Stimulated activated naive B cell treated with anti-CD40 and anti-IgM and Interleukin-4, amounts not matched to agents 10 μg/mL and 1 μg/mL and 100 μg/mL, for 72 hours (primary cell): ENCODE measurements at regions not wholly inside any gene's neighbourhood (a gene's known extent, or its start where the extent isn't known, plus 50 kb on each side); places are given as distances from the start of the nearest gene placed in this dataset.

Experiments used
- ATAC-seq, 2 donors: fragments of 150-1000 bp; cut with Tn5 transposase; replicated peaks; 2 replicates each; pipeline ENCODE4 v1.10.0; 2021; ENCODE audit warnings: moderate library complexity in 1 of 2
- DNase-seq: peaks from one replicate; pipeline ENCODE4 v3.0.0; 2021
- H3K27ac Mint-ChIP-seq: one replicate; pipeline ENCODE4 v1.8.0; 2022; ENCODE audit warnings: mild to moderate bottlenecking, mixed read lengths
- H3K27me3 Mint-ChIP-seq, 2 donors: one replicate each; pipeline ENCODE4 v1.8.0; 2022; ENCODE audit warnings: mixed read lengths in 2 of 2
- H3K36me3 Mint-ChIP-seq, 2 donors: one replicate each; pipeline ENCODE4 v1.8.0; 2022; ENCODE audit warnings: mixed read lengths in 2 of 2, mild to moderate bottlenecking in 1 of 2
- H3K4me1 Mint-ChIP-seq, 2 donors: one replicate each; pipeline ENCODE4 v1.8.0; 2022; ENCODE audit warnings: mixed read lengths in 2 of 2, mild to moderate bottlenecking in 1 of 2
- H3K4me3 Mint-ChIP-seq, 2 donors: one replicate each; pipeline ENCODE4 v1.8.0; 2022; ENCODE audit warnings: mild to moderate bottlenecking in 2 of 2, mixed read lengths in 2 of 2, moderate library complexity in 1 of 2
- H3K9me3 Mint-ChIP-seq, 2 donors: one replicate each; pipeline ENCODE4 v1.8.0; 2022; ENCODE audit warnings: mixed read lengths in 2 of 2, mild to moderate bottlenecking in 1 of 2

DNA sequence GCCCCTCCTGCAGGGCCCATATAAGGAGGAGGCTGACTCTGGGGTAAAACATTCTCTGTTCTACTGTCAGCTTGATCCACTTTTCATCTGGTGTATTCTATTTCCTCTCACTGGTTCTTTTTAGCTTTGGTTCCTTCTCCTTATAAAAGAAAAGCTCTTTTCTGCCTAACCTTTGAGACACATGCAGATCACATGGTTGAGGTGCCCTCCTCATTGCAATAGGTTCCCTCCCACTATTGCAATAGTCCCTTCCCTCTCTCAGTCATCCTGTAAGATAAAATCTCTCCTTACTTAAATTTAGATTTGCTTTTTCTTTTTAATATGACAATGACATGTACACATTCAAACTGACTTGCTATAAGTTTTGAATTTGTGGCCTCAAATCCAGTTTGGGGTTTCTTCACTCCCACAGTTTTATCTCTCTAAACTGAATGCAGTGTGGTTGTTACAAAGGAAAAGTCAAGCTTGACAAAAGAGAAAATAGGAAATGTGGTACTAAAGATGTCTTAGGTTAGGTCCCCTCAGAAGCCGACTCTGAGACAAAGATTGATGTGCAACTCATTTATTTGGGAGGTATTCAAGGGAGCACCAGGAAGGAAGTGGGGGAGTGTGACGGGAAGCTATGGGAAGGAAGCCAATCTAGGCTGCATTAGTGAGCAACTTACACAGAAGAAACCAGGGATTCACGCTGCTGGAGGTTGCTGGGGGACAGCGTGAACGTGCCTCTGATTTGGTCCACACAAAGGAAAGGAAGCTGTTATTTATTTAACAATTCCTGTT is 127.6 kb upstream of the LINC00305 start:
- peaks cover 0 to 1% of the 10 kb centered on the region in 2 donors for H3K9me3 Mint-ChIP-seq
- H3K4me3 Mint-ChIP-seq: no peak overlapping the region
- H3K36me3 Mint-ChIP-seq: no peaks in the 10 kb centered on the region
- H3K4me1 Mint-ChIP-seq: peaks cover 0 to 2% of the 10 kb centered on the region in 2 donors
- H3K27me3 Mint-ChIP-seq: no peaks in the 10 kb centered on the region
- ATAC-seq (no peak), DNase-seq (no peak)
- H3K27ac Mint-ChIP-seq: no peak overlapping the region

DNA sequence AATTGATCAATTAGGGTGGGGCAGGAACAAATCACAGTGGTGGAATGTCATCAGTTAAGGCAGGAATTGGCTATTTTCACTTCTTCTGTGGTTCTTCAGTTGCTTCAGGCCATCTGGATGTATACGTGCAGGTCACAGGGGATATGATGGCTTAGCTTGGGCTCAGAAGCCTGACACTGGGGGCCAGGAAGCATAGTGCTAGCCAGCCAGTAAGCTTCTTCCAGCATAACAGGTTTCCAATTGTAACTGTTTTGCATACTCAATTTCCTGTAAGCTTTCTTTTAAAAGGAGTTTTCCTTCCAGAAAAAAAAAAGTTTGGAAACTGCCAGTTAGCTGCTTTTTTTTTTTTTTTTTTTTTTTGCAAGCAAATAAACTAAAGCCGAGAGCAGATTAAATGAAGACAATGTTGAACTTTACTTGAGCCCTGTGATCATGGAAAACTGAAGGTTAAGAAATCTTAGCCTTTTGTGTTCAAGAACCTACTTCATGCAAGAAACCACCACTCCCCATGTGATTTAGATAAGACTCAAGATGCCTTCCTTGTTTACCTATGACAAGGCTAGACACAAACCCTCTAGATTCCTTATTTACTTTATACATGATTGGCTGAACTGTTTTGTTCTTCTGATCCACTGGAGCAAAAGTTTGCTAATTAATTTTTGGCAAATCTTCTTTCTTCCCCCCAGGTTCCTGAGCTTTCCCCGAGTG is 126.9 kb upstream of the LINC00305 start:
- Mint-ChIP-seq H3K4me3 (no peak overlapping the region), H3K9me3 (peaks cover 0 to 1% of the 10 kb centered on the region in 2 donors)

DNA sequence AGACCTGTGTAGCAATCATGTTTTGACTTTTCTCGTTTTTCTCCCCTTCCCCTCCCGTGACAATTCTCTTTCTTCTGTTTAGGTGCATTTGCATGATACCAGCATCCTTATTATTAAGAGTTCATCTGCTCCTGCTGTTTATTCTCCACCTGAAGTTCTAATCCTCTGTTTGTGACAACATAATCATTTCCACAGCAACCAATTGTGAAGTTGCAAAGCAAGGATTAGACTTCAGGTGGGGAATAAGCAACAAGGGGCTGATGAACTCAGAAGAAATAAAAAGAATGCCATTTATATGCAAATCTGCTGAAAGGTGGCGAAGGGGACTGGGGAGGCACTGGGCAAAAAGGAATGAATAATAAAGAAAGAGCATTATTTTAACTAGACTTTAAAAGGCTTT is 124.8 kb upstream of the LINC00305 start:
- peaks cover 0 to 1% of the 10 kb centered on the region in 2 donors for H3K9me3 Mint-ChIP-seq
- DNase-seq (no peak), ATAC-seq (no peak)
- no peaks in the 10 kb centered on the region for H3K36me3 Mint-ChIP-seq
- peaks cover 0 to 6% of the 10 kb centered on the region in 2 donors for H3K4me1 Mint-ChIP-seq
- no peak overlapping the region for H3K27ac Mint-ChIP-seq
- H3K4me3 Mint-ChIP-seq: no peak overlapping the region
- H3K27me3 Mint-ChIP-seq: no peaks in the 10 kb centered on the region

More for the DNA sequence above, 126.9 kb upstream of the LINC00305 start:
- DNase-seq (no peak), ATAC-seq (no peak)
- no peaks in the 10 kb centered on the region for H3K27me3 Mint-ChIP-seq
- peaks cover 0 to 3% of the 10 kb centered on the region in 2 donors for H3K4me1 Mint-ChIP-seq
- no peaks in the 10 kb centered on the region for H3K36me3 Mint-ChIP-seq
- H3K27ac Mint-ChIP-seq: no peak overlapping the region

DNA sequence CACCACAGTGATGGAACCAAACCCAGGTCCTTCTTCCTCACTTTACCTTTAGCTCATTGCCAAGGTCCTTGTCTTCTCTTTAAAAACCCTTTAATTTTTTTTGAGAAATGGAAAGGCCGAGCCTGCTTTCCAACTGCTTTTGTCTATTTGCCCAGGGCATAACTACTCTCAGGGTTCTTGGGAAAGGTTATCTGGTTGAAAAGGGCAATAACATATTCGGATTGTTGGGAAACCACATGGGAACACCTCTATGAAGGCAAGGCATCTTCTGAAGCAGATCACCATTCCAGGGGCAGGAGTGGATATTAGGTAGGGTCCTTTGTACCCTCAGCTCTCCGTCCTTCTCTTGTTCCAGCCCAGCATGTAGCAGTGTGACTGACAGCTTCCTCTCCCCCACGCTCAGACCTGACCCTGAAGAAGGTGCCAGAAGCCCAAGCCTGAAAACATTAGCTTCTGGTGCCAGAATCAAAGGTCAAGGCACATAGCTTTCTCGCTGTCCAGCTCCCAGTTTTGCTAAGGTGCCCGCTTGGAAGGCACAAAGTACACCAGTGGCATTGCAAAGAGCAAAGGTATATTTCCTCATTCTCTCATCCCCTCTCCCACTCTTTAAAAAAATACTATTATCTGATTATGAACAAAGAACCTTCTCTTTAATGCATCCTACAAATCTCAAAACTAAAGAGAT is 123.2 kb upstream of the LINC00305 start:
- Mint-ChIP-seq H3K36me3 (no peaks in the 10 kb centered on the region), H3K4me1 (peaks cover 0 to 6% of the 10 kb centered on the region in 2 donors), H3K27ac (no peak overlapping the region), H3K9me3 (no peaks in the 10 kb centered on the region), H3K27me3 (no peaks in the 10 kb centered on the region), H3K4me3 (no peak overlapping the region)
- DNase-seq (no peak), ATAC-seq (no peak)

DNA sequence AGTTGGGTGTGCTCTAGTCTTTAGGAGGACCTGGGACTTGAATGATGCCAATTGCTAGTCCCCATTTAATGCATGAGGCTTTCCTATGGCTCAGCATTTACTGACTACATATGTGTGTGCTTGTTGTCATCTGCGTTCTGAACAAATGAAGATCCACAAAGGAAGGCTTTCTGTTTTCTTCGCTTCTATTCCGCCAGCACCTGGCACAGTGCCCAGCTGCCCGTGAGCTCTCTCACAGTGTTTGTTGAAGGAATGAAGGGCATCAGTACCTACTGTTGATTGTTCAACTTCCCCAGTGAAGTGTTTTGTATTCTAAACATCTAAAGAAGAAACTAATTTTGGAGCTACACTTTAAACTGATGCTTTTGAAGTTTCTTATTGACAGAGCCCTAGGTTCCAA is 122.4 kb upstream of the LINC00305 start:
- Mint-ChIP-seq H3K4me1 (peaks cover 0 to 4% of the 10 kb centered on the region in 2 donors), H3K9me3 (no peaks in the 10 kb centered on the region), H3K27ac (no peak overlapping the region), H3K27me3 (no peaks in the 10 kb centered on the region), H3K36me3 (no peaks in the 10 kb centered on the region), H3K4me3 (no peak overlapping the region)
- DNase-seq (no peak), ATAC-seq (no peak)

DNA sequence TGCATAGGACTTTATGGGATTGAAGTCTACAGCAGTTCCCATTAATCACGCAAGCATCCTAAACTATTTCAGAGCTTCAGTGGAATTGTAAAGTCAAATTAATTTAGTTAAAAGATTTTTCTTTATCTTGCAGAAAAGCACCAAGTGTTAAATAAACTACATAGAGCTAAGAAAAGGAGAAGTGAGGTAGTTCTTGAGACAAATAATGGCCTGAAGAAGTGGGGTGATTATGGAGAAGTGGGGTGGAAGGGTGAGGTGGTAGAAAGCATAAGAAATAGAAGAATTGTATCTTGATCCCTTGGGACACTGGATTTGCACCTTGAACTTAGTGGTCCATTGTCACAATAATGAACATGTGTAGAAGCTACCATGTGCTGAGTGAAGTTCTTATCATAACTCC is 121.7 kb upstream of the LINC00305 start:
- no peak overlapping the region for H3K4me3 Mint-ChIP-seq
- ATAC-seq (no peak), DNase-seq (no peak)
- no peaks in the 10 kb centered on the region for H3K9me3 Mint-ChIP-seq
- peaks cover 0 to 4% of the 10 kb centered on the region in 2 donors for H3K4me1 Mint-ChIP-seq
- H3K36me3 Mint-ChIP-seq: no peaks in the 10 kb centered on the region
- H3K27me3 Mint-ChIP-seq: no peaks in the 10 kb centered on the region
- no peak overlapping the region for H3K27ac Mint-ChIP-seq

DNA sequence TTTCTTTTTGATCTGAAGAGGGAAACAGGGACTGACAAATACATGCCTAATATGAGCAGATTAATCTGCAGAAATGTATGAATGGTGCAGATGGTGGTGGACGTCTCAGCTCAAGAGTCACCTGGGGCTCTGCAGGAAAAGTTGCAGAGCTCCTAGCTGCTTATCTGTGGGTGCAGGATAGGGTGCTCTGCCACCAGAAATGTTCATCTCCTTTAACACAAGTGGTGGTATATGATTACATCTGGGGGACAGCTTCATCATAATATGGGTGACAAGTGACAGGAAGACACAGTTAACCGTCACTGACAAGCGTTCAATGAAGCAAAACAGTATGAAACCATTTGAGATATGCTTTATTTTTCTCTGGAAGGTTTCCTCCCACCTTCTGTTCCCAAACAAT is 121.2 kb upstream of the LINC00305 start:
- no peaks in the 10 kb centered on the region for H3K27me3 Mint-ChIP-seq
- DNase-seq: no peak
- H3K27ac Mint-ChIP-seq: no peak overlapping the region
- no peaks in the 10 kb centered on the region for H3K9me3 Mint-ChIP-seq
- no peak for ATAC-seq
- H3K36me3 Mint-ChIP-seq: no peaks in the 10 kb centered on the region
- H3K4me1 Mint-ChIP-seq: peaks cover 0 to 4% of the 10 kb centered on the region in 2 donors
- no peak overlapping the region for H3K4me3 Mint-ChIP-seq

DNA sequence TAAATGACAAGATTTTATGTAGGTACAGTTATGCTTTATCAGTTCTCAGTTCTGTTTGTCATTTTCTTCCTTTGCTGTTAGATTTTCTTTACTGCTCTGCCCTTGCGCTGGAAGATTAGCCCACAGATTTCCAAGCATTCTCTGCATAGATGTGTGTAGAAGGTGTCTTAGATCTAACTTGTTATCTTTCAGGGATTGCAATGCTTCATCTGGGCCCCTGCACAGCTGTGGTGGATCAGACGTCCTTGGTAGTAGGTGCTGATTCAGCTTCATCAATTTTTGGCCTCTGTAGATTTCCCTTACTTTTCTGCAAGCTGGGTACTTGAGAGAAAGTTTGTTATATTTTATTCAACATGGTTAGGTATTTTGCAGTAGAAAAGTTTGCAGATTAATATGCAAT is 115.3 kb upstream of the LINC00305 start:
- H3K4me3 Mint-ChIP-seq: no peak overlapping the region
- H3K4me1 Mint-ChIP-seq: no peaks in the 10 kb centered on the region
- no peak overlapping the region for H3K27ac Mint-ChIP-seq
- H3K27me3 Mint-ChIP-seq: no peaks in the 10 kb centered on the region
- ATAC-seq: no peak
- no peaks in the 10 kb centered on the region for H3K36me3 Mint-ChIP-seq
- no peaks in the 10 kb centered on the region for H3K9me3 Mint-ChIP-seq
- no peak for DNase-seq

DNA sequence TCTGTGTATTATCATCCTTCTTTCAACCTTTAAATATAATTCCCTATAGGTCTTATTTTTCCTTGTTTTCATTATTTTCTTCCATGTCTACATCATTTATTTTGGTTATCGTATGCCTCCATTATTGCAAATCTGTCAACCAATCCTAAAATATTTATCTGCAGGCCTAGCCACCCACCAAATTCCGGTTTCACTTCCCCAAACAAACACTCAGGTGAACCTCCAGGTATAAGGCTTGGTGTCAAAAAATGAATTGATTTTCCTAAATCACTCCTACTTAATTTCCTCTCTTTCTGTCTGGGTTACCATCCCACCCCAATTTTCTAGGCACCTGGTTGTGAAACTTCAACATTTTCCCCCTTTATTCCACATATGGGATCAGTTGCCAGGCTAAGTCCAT is 111.9 kb upstream of the LINC00305 start:
- Mint-ChIP-seq H3K36me3 (no peaks in the 10 kb centered on the region), H3K27me3 (peaks cover 0 to 4% of the 10 kb centered on the region in 2 donors), H3K4me3 (no peak overlapping the region), H3K27ac (no peak overlapping the region), H3K4me1 (no peaks in the 10 kb centered on the region), H3K9me3 (no peaks in the 10 kb centered on the region)
- DNase-seq: no peak
- ATAC-seq: no peak

DNA sequence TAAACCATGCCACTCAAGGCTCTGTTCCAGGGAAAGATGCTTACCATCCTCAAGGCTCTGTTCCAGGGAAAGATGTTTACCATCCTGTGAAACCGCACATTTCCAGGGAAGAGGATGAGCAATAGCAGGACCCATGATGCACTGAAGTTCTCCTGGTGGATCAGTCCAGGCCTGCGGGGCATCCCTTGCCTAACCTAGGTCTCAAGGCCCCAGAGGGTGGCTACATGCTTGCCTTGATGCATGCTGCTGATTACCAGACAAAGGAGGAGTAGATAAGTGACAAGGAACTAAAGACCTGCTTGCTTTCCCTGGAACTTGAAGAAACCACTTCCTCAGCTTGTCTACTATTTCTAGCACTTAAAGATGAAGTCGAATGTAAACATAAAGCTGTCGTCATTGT is 111.0 kb upstream of the LINC00305 start:
- Mint-ChIP-seq H3K4me3 (no peak overlapping the region), H3K9me3 (no peaks in the 10 kb centered on the region), H3K27me3 (peaks cover 0 to 4% of the 10 kb centered on the region in 2 donors), H3K36me3 (no peaks in the 10 kb centered on the region), H3K4me1 (no peaks in the 10 kb centered on the region), H3K27ac (no peak overlapping the region)
- ATAC-seq (no peak), DNase-seq (no peak)

DNA sequence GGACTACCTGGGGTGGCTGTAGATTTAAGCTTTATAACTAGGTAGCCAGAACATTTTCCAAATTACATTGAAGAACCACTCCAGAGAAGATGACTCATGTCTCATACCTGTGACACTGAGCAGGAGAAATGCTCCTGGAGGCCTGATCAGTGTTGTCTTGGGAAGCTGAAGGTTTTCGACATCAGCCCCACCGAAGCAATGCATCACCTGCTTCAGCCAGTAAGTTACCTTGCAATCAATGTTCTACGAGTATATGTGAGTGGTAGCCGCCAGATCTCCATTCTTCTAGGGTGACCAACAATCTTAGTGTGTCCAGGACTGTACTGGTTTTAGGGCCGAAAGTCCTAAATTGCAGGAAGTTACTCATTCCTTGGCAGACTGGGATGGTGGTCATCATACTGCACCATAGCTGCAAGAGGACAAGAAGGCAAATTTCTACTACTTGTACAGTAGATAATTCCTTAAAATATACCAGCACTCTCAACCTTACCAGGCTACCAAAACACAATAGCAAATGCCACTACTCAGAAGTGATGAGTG is 109.3 kb upstream of the LINC00305 start:
- Mint-ChIP-seq H3K36me3 (no peaks in the 10 kb centered on the region), H3K9me3 (no peaks in the 10 kb centered on the region), H3K27me3 (peaks cover 0 to 4% of the 10 kb centered on the region in 2 donors), H3K4me3 (no peak overlapping the region), H3K27ac (no peak overlapping the region), H3K4me1 (no peaks in the 10 kb centered on the region)
- DNase-seq (no peak), ATAC-seq (no peak)

DNA sequence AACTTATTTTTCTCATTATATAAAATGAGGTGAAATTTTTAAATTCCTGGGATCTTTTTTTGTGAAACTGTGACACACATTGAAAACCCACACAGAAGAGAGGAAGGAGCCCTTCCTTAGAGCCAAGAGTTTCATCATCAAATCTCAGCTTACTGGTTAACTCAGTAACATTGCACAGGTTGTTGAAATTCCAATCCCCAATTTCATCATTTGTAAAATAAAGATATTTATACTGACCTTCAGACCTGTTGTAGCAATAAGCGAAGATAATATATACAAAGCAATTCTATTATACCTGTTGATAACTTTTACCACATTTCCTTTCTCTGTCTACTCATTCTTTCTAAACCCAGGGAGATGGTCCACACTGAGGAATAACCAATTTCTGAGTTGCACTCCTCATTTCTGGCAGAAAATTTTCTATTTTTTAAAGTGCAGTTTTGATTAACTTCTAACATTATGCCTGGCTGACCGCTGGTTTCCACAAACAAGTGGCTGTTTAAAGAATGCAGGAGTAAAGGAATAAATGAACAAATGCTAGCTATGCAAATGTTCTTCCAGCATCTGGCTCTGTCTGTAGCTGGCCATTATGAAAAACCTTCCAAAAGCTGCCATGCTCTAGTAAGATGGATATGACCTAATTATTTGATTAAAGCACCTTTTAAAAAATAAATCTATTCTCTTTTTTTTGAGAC is 105.7 kb upstream of the LINC00305 start:
- Mint-ChIP-seq H3K36me3 (no peaks in the 10 kb centered on the region), H3K27me3 (peaks cover 0 to 4% of the 10 kb centered on the region in 2 donors), H3K27ac (no peak overlapping the region), H3K4me3 (no peak overlapping the region), H3K4me1 (no peaks in the 10 kb centered on the region), H3K9me3 (no peaks in the 10 kb centered on the region)
- ATAC-seq: no peak
- DNase-seq: no peak

DNA sequence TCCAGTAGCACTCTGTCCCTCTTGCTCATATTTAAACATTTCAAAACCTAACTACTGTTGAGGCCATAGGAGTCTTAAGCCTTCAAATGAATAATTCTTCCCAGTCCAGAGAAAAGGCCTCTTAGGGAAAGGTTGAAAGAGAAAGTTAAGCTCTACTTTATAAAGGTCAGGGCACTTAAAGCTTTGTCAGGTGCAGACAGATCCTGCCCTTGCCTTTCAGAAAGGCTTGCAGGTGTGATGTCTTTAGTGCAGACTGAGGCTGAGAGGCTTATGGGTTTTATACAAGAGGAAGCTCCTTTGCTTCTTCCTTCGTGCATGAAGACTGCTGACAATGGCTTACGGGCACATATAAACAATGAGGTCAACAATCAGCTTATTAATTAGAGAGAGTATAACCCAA is 105.0 kb upstream of the LINC00305 start:
- no peak for ATAC-seq
- no peak overlapping the region for H3K4me3 Mint-ChIP-seq
- H3K9me3 Mint-ChIP-seq: no peaks in the 10 kb centered on the region

DNA sequence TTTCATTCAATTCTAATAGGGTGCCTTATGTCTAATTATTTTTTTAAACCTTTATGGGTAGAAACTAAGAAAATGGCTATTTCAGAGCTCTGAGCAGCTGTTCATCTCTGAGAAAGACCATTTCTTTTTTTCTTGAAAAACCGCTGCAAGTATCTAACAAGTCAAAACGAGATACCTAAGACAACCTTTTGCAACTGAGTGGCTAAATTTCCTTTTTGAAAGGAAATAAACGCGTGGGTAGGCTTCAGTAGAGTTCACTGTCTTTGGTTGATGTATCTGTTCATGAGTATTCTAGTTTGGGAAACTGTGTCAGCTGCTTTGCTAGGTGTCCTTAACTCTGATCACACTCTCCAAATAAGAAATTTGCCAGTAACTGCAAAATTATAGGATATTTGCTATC is 104.3 kb upstream of the LINC00305 start:
- no peaks in the 10 kb centered on the region for H3K9me3 Mint-ChIP-seq
- no peaks in the 10 kb centered on the region for H3K4me1 Mint-ChIP-seq
- no peak overlapping the region for H3K27ac Mint-ChIP-seq
- H3K4me3 Mint-ChIP-seq: no peak overlapping the region
- ATAC-seq (no peak), DNase-seq (no peak)
- peaks cover 0 to 4% of the 10 kb centered on the region in 2 donors for H3K27me3 Mint-ChIP-seq
- no peaks in the 10 kb centered on the region for H3K36me3 Mint-ChIP-seq

More for the DNA sequence above, 105.0 kb upstream of the LINC00305 start:
- H3K27me3 Mint-ChIP-seq: peaks cover 0 to 4% of the 10 kb centered on the region in 2 donors
- DNase-seq: no peak
- no peak overlapping the region for H3K27ac Mint-ChIP-seq
- H3K4me1 Mint-ChIP-seq: no peaks in the 10 kb centered on the region
- no peaks in the 10 kb centered on the region for H3K36me3 Mint-ChIP-seq
